ENCODE measurements at regions not wholly inside any gene's neighbourhood (a gene's known extent, or its start where the extent isn't known, plus 50 kb on each side); places are given as distances from the start of the nearest gene placed in this dataset.

- Histone ChIP-seq H3K36me3 (ENCODE audit: control insufficient read depth in 2 of 2, insufficient read depth in 2 of 2, low read length in 1 of 2) (no peaks in the 10 kb centered on the region), H3K4me3 (ENCODE audit: low read length in 2 of 2) (no peak overlapping the region), H3K9me3 (ENCODE audit: control insufficient read depth in 2 of 2, insufficient read depth in 1 of 2, low read length in 1 of 2) (no peaks in the 10 kb centered on the region), H3K27me3 (ENCODE audit: control insufficient read depth in 2 of 2, insufficient read depth in 1 of 2, low read length in 1 of 2) (no peaks in the 10 kb centered on the region), H3K27ac (ENCODE audit: low read depth in 1 of 2, low read length in 1 of 2) (no peak overlapping the region), H3K4me1 (ENCODE audit: control insufficient read depth in 2 of 2, insufficient read depth in 2 of 2, low read length in 2 of 2) (no peaks in the 10 kb centered on the region)
- no peak for DNase-seq (ENCODE audit: low read depth in 6 of 9, low spot score in 9 of 9)
- WGBS, result 96% methylated on average over 2 of the region's 2 CpGs
Observed at GRCh38 chr3:59631482-59631881, 581.7 kb upstream of the CFAP20DC start.

- Histone ChIP-seq H3K27ac (ENCODE audit: low read depth in 1 of 2, low read length in 1 of 2) (no peak overlapping the region), H3K36me3 (ENCODE audit: control insufficient read depth in 2 of 2, insufficient read depth in 2 of 2, low read length in 1 of 2) (no peaks in the 10 kb centered on the region), H3K4me3 (ENCODE audit: low read length in 2 of 2) (no peak overlapping the region), H3K9me3 (ENCODE audit: control insufficient read depth in 2 of 2, insufficient read depth in 1 of 2, low read length in 1 of 2) (no peaks in the 10 kb centered on the region), H3K27me3 (ENCODE audit: control insufficient read depth in 2 of 2, insufficient read depth in 1 of 2, low read length in 1 of 2) (no peaks in the 10 kb centered on the region), H3K4me1 (ENCODE audit: control insufficient read depth in 2 of 2, insufficient read depth in 2 of 2, low read length in 2 of 2) (no peaks in the 10 kb centered on the region)
- WGBS, result 97% methylated on average over 3 of the region's 3 CpGs
- DNase-seq (ENCODE audit: low read depth in 6 of 9, low spot score in 9 of 9), result no peak
Observed at GRCh38 chr3:59621037-59621436, 571.2 kb upstream of the CFAP20DC start.

GRCh38 chr3:59620325-59620724 lies 570.5 kb upstream of the CFAP20DC start:
- H3K27me3 ChIP-seq (ENCODE audit: control insufficient read depth in 2 of 2, insufficient read depth in 1 of 2, low read length in 1 of 2), result no peaks in the 10 kb centered on the region
- H3K4me3 ChIP-seq (ENCODE audit: low read length in 2 of 2), result no peak overlapping the region
- H3K36me3 ChIP-seq (ENCODE audit: control insufficient read depth in 2 of 2, insufficient read depth in 2 of 2, low read length in 1 of 2), result no peaks in the 10 kb centered on the region
- H3K27ac ChIP-seq (ENCODE audit: low read depth in 1 of 2, low read length in 1 of 2), result no peak overlapping the region
- WGBS, result over 99% methylated on average over 4 of the region's 4 CpGs
- no peaks in the 10 kb centered on the region for H3K9me3 ChIP-seq (ENCODE audit: control insufficient read depth in 2 of 2, insufficient read depth in 1 of 2, low read length in 1 of 2)
- no peak for DNase-seq (ENCODE audit: low read depth in 6 of 9, low spot score in 9 of 9)
- no peaks in the 10 kb centered on the region for H3K4me1 ChIP-seq (ENCODE audit: control insufficient read depth in 2 of 2, insufficient read depth in 2 of 2, low read length in 2 of 2)

GRCh38 chr3:59612444-59612715 lies 562.6 kb upstream of the CFAP20DC start:
- Histone ChIP-seq H3K4me1 (ENCODE audit: control insufficient read depth in 2 of 2, insufficient read depth in 2 of 2, low read length in 2 of 2) (no peaks in the 10 kb centered on the region), H3K27ac (ENCODE audit: low read depth in 1 of 2, low read length in 1 of 2) (no peak overlapping the region), H3K27me3 (ENCODE audit: control insufficient read depth in 2 of 2, insufficient read depth in 1 of 2, low read length in 1 of 2) (no peaks in the 10 kb centered on the region), H3K9me3 (ENCODE audit: control insufficient read depth in 2 of 2, insufficient read depth in 1 of 2, low read length in 1 of 2) (peaks cover 0 to 9% of the 10 kb centered on the region in 2 donors), H3K4me3 (ENCODE audit: low read length in 2 of 2) (no peak overlapping the region), H3K36me3 (ENCODE audit: control insufficient read depth in 2 of 2, insufficient read depth in 2 of 2, low read length in 1 of 2) (no peaks in the 10 kb centered on the region)
- DNase-seq (ENCODE audit: low read depth in 6 of 9, low spot score in 9 of 9), result no peak
- WGBS, result 98% methylated on average over 2 of the region's 2 CpGs

- Histone ChIP-seq H3K36me3 (ENCODE audit: control insufficient read depth in 2 of 2, insufficient read depth in 2 of 2, low read length in 1 of 2) (no peaks in the 10 kb centered on the region), H3K4me1 (ENCODE audit: control insufficient read depth in 2 of 2, insufficient read depth in 2 of 2, low read length in 2 of 2) (no peaks in the 10 kb centered on the region), H3K27ac (ENCODE audit: low read depth in 1 of 2, low read length in 1 of 2) (no peak overlapping the region), H3K4me3 (ENCODE audit: low read length in 2 of 2) (no peak overlapping the region), H3K27me3 (ENCODE audit: control insufficient read depth in 2 of 2, insufficient read depth in 1 of 2, low read length in 1 of 2) (no peaks in the 10 kb centered on the region), H3K9me3 (ENCODE audit: control insufficient read depth in 2 of 2, insufficient read depth in 1 of 2, low read length in 1 of 2) (peaks cover 0 to 9% of the 10 kb centered on the region in 2 donors)
- 96% methylated on average over 7 of the region's 7 CpGs for WGBS
- no peak for DNase-seq (ENCODE audit: low read depth in 6 of 9, low spot score in 9 of 9)
Observed at GRCh38 chr3:59611649-59612443, 562.0 kb upstream of the CFAP20DC start.

- WGBS, result 94% methylated on average over 6 of the region's 6 CpGs
- Histone ChIP-seq H3K36me3 (ENCODE audit: control insufficient read depth in 2 of 2, insufficient read depth in 2 of 2, low read length in 1 of 2) (no peaks in the 10 kb centered on the region), H3K27ac (ENCODE audit: low read depth in 1 of 2, low read length in 1 of 2) (no peak overlapping the region), H3K9me3 (ENCODE audit: control insufficient read depth in 2 of 2, insufficient read depth in 1 of 2, low read length in 1 of 2) (peaks cover 0 to 9% of the 10 kb centered on the region in 2 donors), H3K27me3 (ENCODE audit: control insufficient read depth in 2 of 2, insufficient read depth in 1 of 2, low read length in 1 of 2) (no peaks in the 10 kb centered on the region), H3K4me3 (ENCODE audit: low read length in 2 of 2) (no peak overlapping the region), H3K4me1 (ENCODE audit: control insufficient read depth in 2 of 2, insufficient read depth in 2 of 2, low read length in 2 of 2) (no peaks in the 10 kb centered on the region)
- peak in 1 of 9 donors; percentile 17 for DNase-seq (ENCODE audit: low read depth in 6 of 9, low spot score in 9 of 9)
Observed at GRCh38 chr3:59609657-59610348, 560.0 kb upstream of the CFAP20DC start.

GRCh38 chr3:59608356-59608755 lies 558.5 kb upstream of the CFAP20DC start:
- H3K27ac ChIP-seq (ENCODE audit: low read depth in 1 of 2, low read length in 1 of 2), result no peak overlapping the region
- WGBS, result 94% methylated on average over 6 of the region's 6 CpGs
- no peaks in the 10 kb centered on the region for H3K27me3 ChIP-seq (ENCODE audit: control insufficient read depth in 2 of 2, insufficient read depth in 1 of 2, low read length in 1 of 2)
- H3K36me3 ChIP-seq (ENCODE audit: control insufficient read depth in 2 of 2, insufficient read depth in 2 of 2, low read length in 1 of 2), result no peaks in the 10 kb centered on the region
- no peak overlapping the region for H3K4me3 ChIP-seq (ENCODE audit: low read length in 2 of 2)
- peaks cover 0 to 2% of the 10 kb centered on the region in 2 donors for H3K9me3 ChIP-seq (ENCODE audit: control insufficient read depth in 2 of 2, insufficient read depth in 1 of 2, low read length in 1 of 2)
- H3K4me1 ChIP-seq (ENCODE audit: control insufficient read depth in 2 of 2, insufficient read depth in 2 of 2, low read length in 2 of 2), result no peaks in the 10 kb centered on the region
- no peak for DNase-seq (ENCODE audit: low read depth in 6 of 9, low spot score in 9 of 9)

GRCh38 chr3:59607656-59608055 lies 557.8 kb upstream of the CFAP20DC start:
- Histone ChIP-seq H3K4me3 (ENCODE audit: low read length in 2 of 2) (no peak overlapping the region), H3K27ac (ENCODE audit: low read depth in 1 of 2, low read length in 1 of 2) (no peak overlapping the region), H3K36me3 (ENCODE audit: control insufficient read depth in 2 of 2, insufficient read depth in 2 of 2, low read length in 1 of 2) (no peaks in the 10 kb centered on the region), H3K27me3 (ENCODE audit: control insufficient read depth in 2 of 2, insufficient read depth in 1 of 2, low read length in 1 of 2) (no peaks in the 10 kb centered on the region), H3K9me3 (ENCODE audit: control insufficient read depth in 2 of 2, insufficient read depth in 1 of 2, low read length in 1 of 2) (no peaks in the 10 kb centered on the region), H3K4me1 (ENCODE audit: control insufficient read depth in 2 of 2, insufficient read depth in 2 of 2, low read length in 2 of 2) (no peaks in the 10 kb centered on the region)
- WGBS, result 85% methylated on average over 1 of the region's 1 CpG
- no peak for DNase-seq (ENCODE audit: low read depth in 6 of 9, low spot score in 9 of 9)

- 71% methylated on average over 4 of the region's 4 CpGs for WGBS
- no peaks in the 10 kb centered on the region for H3K4me1 ChIP-seq (ENCODE audit: control insufficient read depth in 2 of 2, insufficient read depth in 2 of 2, low read length in 2 of 2)
- no peak overlapping the region for H3K4me3 ChIP-seq (ENCODE audit: low read length in 2 of 2)
- no peaks in the 10 kb centered on the region for H3K36me3 ChIP-seq (ENCODE audit: control insufficient read depth in 2 of 2, insufficient read depth in 2 of 2, low read length in 1 of 2)
- DNase-seq (ENCODE audit: low read depth in 6 of 9, low spot score in 9 of 9), result no peak
- no peak overlapping the region for H3K27ac ChIP-seq (ENCODE audit: low read depth in 1 of 2, low read length in 1 of 2)
- no peaks in the 10 kb centered on the region for H3K9me3 ChIP-seq (ENCODE audit: control insufficient read depth in 2 of 2, insufficient read depth in 1 of 2, low read length in 1 of 2)
- no peaks in the 10 kb centered on the region for H3K27me3 ChIP-seq (ENCODE audit: control insufficient read depth in 2 of 2, insufficient read depth in 1 of 2, low read length in 1 of 2)
Observed at GRCh38 chr3:59606638-59607266, 556.9 kb upstream of the CFAP20DC start.

Data from thymus (tissue), 11 donors.